HFFc6 (cell line): ENCODE measurements at regions not wholly inside any gene's neighbourhood (a gene's known extent, or its start where the extent isn't known, plus 50 kb on each side); places are given as distances from the start of the nearest gene placed in this dataset.

Experiments used
- DNase-seq: peaks from one replicate; pipeline ENCODE4 v3.0.0-alpha.2; 2018
- H3K27ac Mint-ChIP-seq: 2 replicates; pipeline ENCODE4 v1.8.0; 2020; ENCODE audit warnings: mild to moderate bottlenecking, mixed read lengths
- H3K27me3 Mint-ChIP-seq: 2 replicates; pipeline ENCODE4 v1.8.0; 2021; ENCODE audit warnings: mild to moderate bottlenecking, moderate library complexity, mixed read lengths; ENCODE audit not compliant: insufficient read depth
- H3K36me3 Mint-ChIP-seq: 2 replicates; pipeline ENCODE4 v1.8.0; 2021; ENCODE audit warnings: low read depth, mixed read lengths
- H3K4me1 Mint-ChIP-seq: 2 replicates; pipeline ENCODE4 v1.8.0; 2020; ENCODE audit warnings: low read depth, mixed read lengths
- H3K4me3 Mint-ChIP-seq: 2 replicates; pipeline ENCODE4 v1.8.0; 2020; ENCODE audit warnings: mild to moderate bottlenecking, moderate library complexity, mixed read lengths
- H3K9me3 Mint-ChIP-seq: 2 replicates; pipeline ENCODE4 v1.8.0; 2020; ENCODE audit warnings: mild to moderate bottlenecking, mixed read lengths
- CTCF ChIP-seq: fragments of 200-600 bp; sonication (generic); IDR thresholded peaks from 2 replicates; pipeline ENCODE4 v1.5.0; 2021; ENCODE audit warnings: antibody characterized with exemption, mild to moderate bottlenecking

GRCh38 chr2:216553482-216554240 is 55.0 kb downstream of the RPL37A start:
- H3K4me1 Mint-ChIP-seq: peaks cover 68% of the 10 kb centered on the region
- peak overlapping the region; percentile 15; the same call in 1 of the 2 replicates for H3K4me3 Mint-ChIP-seq
- peaks cover 4% of the 10 kb centered on the region; the same call in 1 of the 2 replicates for H3K27me3 Mint-ChIP-seq
- no peak for DNase-seq
- H3K27ac Mint-ChIP-seq: peak overlapping the region; percentile 75
- TF ChIP-seq CTCF: no peak
- no peaks in the 10 kb centered on the region for H3K36me3 Mint-ChIP-seq
- H3K9me3 Mint-ChIP-seq: no peaks in the 10 kb centered on the region

- Mint-ChIP-seq H3K36me3 (no peaks in the 10 kb centered on the region), H3K4me1 (peaks cover 68% of the 10 kb centered on the region), H3K27ac (no peak overlapping the region), H3K9me3 (no peaks in the 10 kb centered on the region), H3K27me3 (peaks cover 4% of the 10 kb centered on the region; the same call in 1 of the 2 replicates), H3K4me3 (no peak overlapping the region)
- no peak for TF ChIP-seq CTCF
- DNase-seq: no peak
These were observed 55.6 kb downstream of the RPL37A start for GRCh38 chr2:216554286-216554685.

- H3K27ac Mint-ChIP-seq: no peak overlapping the region
- H3K4me3 Mint-ChIP-seq: no peak overlapping the region
- peaks cover 68% of the 10 kb centered on the region for H3K4me1 Mint-ChIP-seq
- H3K36me3 Mint-ChIP-seq: no peaks in the 10 kb centered on the region
- H3K27me3 Mint-ChIP-seq: peaks cover 4% of the 10 kb centered on the region; the same call in 1 of the 2 replicates
- no peak for TF ChIP-seq CTCF
- H3K9me3 Mint-ChIP-seq: no peaks in the 10 kb centered on the region
- DNase-seq: no peak
These were observed 56.1 kb downstream of the RPL37A start for GRCh38 chr2:216554755-216555154.

GRCh38 chr2:216555274-216555673 is 56.6 kb downstream of the RPL37A start:
- no peak overlapping the region for H3K27ac Mint-ChIP-seq
- H3K4me1 Mint-ChIP-seq: peaks cover 65% of the 10 kb centered on the region
- no peak overlapping the region for H3K4me3 Mint-ChIP-seq
- no peak for TF ChIP-seq CTCF
- no peaks in the 10 kb centered on the region for H3K36me3 Mint-ChIP-seq
- H3K27me3 Mint-ChIP-seq: peaks cover 2% of the 10 kb centered on the region; the same call in 1 of the 2 replicates
- peak; percentile 34 for DNase-seq
- no peaks in the 10 kb centered on the region for H3K9me3 Mint-ChIP-seq

GRCh38 chr2:216556202-216556601 is 57.6 kb downstream of the RPL37A start:
- no peak for TF ChIP-seq CTCF
- H3K27me3 Mint-ChIP-seq: peaks cover 3% of the 10 kb centered on the region; the same call in 1 of the 2 replicates
- no peak for DNase-seq
- no peaks in the 10 kb centered on the region for H3K9me3 Mint-ChIP-seq
- H3K27ac Mint-ChIP-seq: no peak overlapping the region
- H3K4me1 Mint-ChIP-seq: peaks cover 65% of the 10 kb centered on the region
- no peak overlapping the region for H3K4me3 Mint-ChIP-seq
- H3K36me3 Mint-ChIP-seq: no peaks in the 10 kb centered on the region
